ENCODE measurements at regions not wholly inside any gene's neighbourhood (a gene's known extent, or its start where the extent isn't known, plus 50 kb on each side); places are given as distances from the start of the nearest gene placed in this dataset.

DNA sequence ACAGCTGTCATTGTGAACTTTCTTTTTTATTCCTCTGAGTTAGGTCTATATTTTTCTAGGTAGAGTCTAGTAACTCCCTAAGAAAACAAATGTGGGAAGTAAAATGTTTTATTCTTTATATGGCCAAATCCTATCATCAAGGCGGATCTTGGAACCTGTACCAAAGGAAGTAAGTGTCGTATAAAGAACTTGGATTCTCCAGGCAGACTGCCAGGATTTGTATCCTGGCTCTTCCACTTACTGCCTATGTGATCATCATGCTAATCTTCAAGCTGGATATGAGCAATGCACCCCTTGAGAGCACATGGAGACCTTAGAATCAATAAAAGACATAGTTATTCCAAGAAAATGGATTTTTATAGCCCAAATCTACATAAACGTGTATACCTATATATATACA lies 286.5 kb downstream of the PCDH17 start:
- no peak for DNase-seq

GRCh38 chr13:57918913-57919312 lies 287.4 kb downstream of the PCDH17 start:
- no peak for DNase-seq

- no peak for DNase-seq
Measured at GRCh38 chr13:57925250-57925649, 293.7 kb downstream of the PCDH17 start.

GRCh38 chr13:57925751-57926150 lies 294.2 kb downstream of the PCDH17 start:
- no peak for DNase-seq

- DNase-seq: no peak
Measured at GRCh38 chr13:57932061-57932460, 300.5 kb downstream of the PCDH17 start.

DNA sequence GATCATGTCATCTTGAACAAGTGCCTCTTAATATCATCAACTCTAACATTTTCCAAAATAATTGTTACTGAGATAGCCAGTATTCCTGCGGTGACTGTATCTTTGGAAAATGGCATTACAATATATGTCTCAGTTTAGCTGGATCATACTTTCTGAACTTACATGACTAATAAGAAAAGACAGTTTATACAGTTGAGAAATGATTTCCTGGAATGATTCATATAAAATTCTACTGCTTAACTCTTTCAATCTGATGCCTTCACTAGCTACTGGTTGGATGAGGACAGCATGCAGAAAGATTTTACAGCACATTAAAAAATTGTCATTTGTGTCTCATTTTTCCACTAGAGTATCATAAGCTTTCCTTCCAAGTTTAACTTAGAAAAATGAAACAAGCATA lies 302.1 kb downstream of the PCDH17 start:
- DNase-seq: no peak

- DNase-seq: no peak
Measured at GRCh38 chr13:57935965-57936364, 304.4 kb downstream of the PCDH17 start.

DNA sequence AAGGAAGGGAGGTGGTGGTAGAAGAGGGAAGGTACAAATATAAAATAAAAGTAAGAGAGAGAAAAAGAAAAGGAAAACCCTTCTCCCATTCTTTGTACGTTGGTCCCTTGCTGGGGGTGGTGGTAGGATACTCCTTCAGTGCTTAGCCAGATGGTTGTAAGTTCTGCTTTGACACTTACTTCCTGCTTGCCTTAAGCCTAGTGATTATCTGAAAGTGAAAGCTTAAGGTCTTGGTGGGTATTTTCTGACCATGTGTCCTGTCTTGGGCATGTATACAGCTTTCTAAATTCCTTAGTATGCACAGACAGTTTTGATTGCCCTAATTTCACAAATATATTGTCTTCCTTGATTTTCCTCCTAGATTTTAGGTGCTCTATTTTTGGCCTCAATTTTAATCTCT lies 314.8 kb downstream of the PCDH17 start:
- peak; percentile 61 for DNase-seq

DNA sequence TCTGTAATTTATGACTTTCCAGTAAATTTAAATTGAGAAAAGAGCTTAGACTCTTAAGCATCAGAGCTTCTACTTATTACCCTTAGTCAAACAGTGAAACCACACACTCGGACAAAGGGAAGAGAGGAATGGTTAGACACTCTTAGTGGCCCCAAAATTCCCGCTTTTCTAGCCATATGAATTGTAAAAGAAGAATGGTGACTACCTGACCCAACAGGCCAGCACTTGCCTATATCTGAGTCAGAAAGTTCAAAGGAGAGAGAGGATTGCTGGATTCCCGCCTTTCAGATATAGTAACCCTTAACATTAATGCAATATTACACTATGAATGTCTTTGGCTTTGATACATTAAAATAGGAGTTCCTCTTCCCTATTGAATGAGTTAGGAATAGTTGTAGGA lies 317.3 kb downstream of the PCDH17 start:
- DNase-seq: no peak

GRCh38 chr13:57969951-57970350 lies 338.4 kb downstream of the PCDH17 start:
- DNase-seq: no peak

- DNase-seq: no peak
Measured at GRCh38 chr13:57970404-57970803, 338.9 kb downstream of the PCDH17 start.

GRCh38 chr13:57982782-57983181 lies 351.2 kb downstream of the PCDH17 start:
- DNase-seq: no peak

GRCh38 chr13:57988276-57988675 lies 356.7 kb downstream of the PCDH17 start:
- DNase-seq: no peak

DNA sequence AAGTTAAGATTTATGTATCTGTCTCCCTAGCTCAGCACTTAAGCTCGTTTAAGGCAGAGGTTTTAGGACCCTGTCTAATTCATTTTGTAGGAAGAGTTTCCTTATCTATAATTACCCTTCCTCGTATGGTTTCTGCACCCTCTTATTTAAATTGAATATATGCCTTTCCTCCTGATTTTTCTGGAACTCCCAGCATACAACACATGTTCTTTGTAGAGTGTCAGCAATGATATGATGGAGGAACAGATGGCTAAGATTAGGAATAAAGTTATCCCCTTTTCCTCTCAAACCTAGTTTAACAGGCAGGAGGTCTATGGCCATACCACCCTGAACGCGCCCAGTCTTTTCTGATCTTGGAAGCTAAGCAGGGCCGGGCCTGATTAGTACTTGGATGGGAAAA lies 359.5 kb downstream of the PCDH17 start:
- no peak for DNase-seq

- no peak for DNase-seq
Measured at GRCh38 chr13:57992416-57992815, 360.9 kb downstream of the PCDH17 start.

DNA sequence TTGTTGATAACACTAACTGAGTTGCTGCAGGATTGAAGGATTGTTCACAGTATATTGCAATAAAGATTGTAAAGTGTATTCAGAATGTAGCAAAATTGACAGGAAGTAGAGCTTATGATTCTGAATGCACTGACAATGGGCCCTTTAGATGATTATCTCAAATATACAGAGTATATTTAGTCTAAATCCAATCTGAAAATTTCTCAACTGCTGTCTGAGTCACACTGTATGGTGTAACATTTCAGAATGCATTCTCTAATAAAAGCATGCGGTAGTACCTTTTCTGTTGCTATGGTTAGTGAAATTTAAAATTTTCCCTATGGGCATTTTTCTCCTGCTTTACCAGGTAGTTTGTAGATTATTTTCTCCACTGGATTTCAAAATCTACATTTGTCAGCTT lies 365.2 kb downstream of the PCDH17 start:
- DNase-seq: no peak

- DNase-seq: no peak
Measured at GRCh38 chr13:58004751-58005150, 373.2 kb downstream of the PCDH17 start.

GRCh38 chr13:58018020-58018419 lies 386.5 kb downstream of the PCDH17 start:
- DNase-seq: no peak

DNA sequence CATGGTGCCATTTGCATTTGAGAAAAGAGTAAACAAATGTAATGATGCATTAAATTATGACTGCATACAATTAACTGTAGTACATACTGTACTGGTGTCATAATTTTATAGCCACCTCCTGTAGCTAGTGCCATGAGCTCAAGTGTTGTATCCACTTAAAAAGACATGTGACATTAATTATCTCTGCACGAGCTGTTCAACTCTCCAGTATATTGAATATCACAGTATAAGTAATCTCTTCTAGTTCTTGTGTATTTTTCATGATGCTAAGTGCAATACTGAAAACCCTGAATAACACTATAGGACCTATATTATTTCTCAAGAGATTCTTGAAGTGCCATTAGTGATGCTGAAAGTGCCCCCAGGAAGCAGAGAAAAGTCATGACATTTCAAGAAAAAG lies 387.3 kb downstream of the PCDH17 start:
- DNase-seq: no peak

DNA sequence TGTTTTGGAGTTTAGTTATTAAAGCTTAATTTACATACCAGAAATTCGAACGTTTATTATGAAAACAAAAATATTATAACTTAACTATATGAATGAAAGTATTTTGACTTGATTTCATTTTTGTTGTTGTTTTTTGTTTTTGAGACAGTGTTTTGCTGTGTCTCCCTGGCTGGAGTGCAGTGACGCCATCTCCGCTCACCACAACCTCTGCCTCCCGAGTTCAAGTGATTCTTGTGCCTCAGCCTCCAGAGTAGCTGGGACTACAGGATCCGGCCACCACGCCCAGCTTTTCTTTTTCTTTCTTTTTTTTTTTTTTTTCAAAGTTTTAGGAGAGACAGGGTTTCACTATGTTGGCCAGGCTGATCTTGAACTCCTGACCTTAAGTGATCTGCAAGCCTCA lies 392.6 kb downstream of the PCDH17 start:
- no peak for DNase-seq

GRCh38 chr13:58025821-58026220 lies 394.3 kb downstream of the PCDH17 start:
- DNase-seq: no peak

- DNase-seq: no peak
Measured at GRCh38 chr13:58032676-58033460, 401.3 kb downstream of the PCDH17 start.

DNA sequence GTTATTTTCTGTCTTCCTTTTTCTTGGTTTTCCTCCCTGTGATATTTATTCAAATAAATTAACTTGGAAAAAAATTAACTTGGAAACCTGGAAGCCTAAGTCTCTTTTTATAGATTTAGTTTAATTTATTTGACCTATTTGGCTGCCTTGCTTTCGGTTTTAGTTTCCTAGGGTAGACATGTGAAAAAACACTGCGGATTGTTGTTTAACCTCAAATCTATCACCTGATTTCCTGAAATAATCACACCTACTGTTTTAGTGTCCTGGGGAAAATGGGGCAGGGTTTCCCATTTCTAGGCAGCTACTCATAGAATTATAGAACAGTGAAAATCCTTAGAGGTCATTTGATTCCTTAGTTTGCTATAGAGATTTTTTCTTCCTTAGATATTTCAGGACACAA lies 412.4 kb downstream of the PCDH17 start:
- no peak for DNase-seq

GRCh38 chr13:58048670-58049069 lies 417.1 kb downstream of the PCDH17 start:
- no peak for DNase-seq

- DNase-seq: no peak
Measured at GRCh38 chr13:58051396-58051795, 419.9 kb downstream of the PCDH17 start.

Data from MV-4-11 (cell line).